GM19397 (cell line): ENCODE measurements at regions not wholly inside any gene's neighbourhood (a gene's known extent, or its start where the extent isn't known, plus 50 kb on each side); places are given as distances from the start of the nearest gene placed in this dataset.

ENCODE experiments used
- ATAC-seq: cut with Tn5 transposase; IDR thresholded peaks from one replicate; pipeline ENCODE4 v1.9.1; 2021; ENCODE audit warnings: mild to moderate bottlenecking, moderate library complexity; ENCODE audit not compliant: unreplicated experiment

- ATAC-seq: no peak
These were observed 110.7 kb upstream of the ZRANB2 start for GRCh38 chr1:71191520-71191919.

- ATAC-seq: no peak
These were observed 110.0 kb upstream of the ZRANB2 start for GRCh38 chr1:71190843-71191242.

- ATAC-seq: no peak
These were observed 103.6 kb upstream of the ZRANB2 start for GRCh38 chr1:71184410-71184809.

- ATAC-seq: no peak
These were observed 99.2 kb upstream of the ZRANB2 start for GRCh38 chr1:71179997-71180396.

GRCh38 chr1:71170925-71171324 lies 90.1 kb upstream of the ZRANB2 start:
- ATAC-seq: no peak

GRCh38 chr1:71167505-71167904 lies 86.7 kb upstream of the ZRANB2 start:
- no peak for ATAC-seq

- no peak for ATAC-seq
These were observed 85.6 kb upstream of the ZRANB2 start for GRCh38 chr1:71166178-71167173.

GRCh38 chr1:71157715-71158114 lies 76.9 kb upstream of the ZRANB2 start:
- no peak for ATAC-seq

- no peak for ATAC-seq
These were observed 76.3 kb upstream of the ZRANB2 start for GRCh38 chr1:71157151-71157550.

GRCh38 chr1:71156590-71156989 lies 75.8 kb upstream of the ZRANB2 start:
- ATAC-seq: no peak

- ATAC-seq: no peak
These were observed 73.6 kb upstream of the ZRANB2 start for GRCh38 chr1:71154429-71154828.

- ATAC-seq: no peak
These were observed 73.0 kb upstream of the ZRANB2 start for GRCh38 chr1:71153826-71154225.

GRCh38 chr1:71147637-71148360 lies 67.0 kb upstream of the ZRANB2 start:
- no peak for ATAC-seq

GRCh38 chr1:71135571-71135970 lies 54.7 kb upstream of the ZRANB2 start:
- no peak for ATAC-seq
